GM13977 (cell line): ENCODE measurements at regions not wholly inside any gene's neighbourhood (a gene's known extent, or its start where the extent isn't known, plus 50 kb on each side); places are given as distances from the start of the nearest gene placed in this dataset.
A peak's percentile ranks its signal among the peaks of the same experiment; 100 is the strongest.

ENCODE experiments used
- DNase-seq: peaks from one replicate; pipeline ENCODE4 v3.0.0; 2012; ENCODE audit warnings: low spot score
- in situ Hi-C: fragments of 300-500 bp; cut with MboI; formaldehyde crosslinking; loops from one replicate; pipeline ENCODE4 v1.12.0; 2022; ENCODE audit warnings: low sequenced_read_pairs, low pct_unique_long_range_greater_than_20kb, mixed read lengths, inconsistent platforms; ENCODE audit not compliant: unreplicated experiment
- TF ChIP-seq, protein P1 (sequence below): IDR thresholded peaks from 2 replicates; pipeline ENCODE4 v1.5.1; 2012; ENCODE audit warnings: mild to moderate bottlenecking, control low read depth; ENCODE audit not compliant: insufficient read depth; ENCODE audit errors: extremely low read depth, missing control alignments

DNA sequence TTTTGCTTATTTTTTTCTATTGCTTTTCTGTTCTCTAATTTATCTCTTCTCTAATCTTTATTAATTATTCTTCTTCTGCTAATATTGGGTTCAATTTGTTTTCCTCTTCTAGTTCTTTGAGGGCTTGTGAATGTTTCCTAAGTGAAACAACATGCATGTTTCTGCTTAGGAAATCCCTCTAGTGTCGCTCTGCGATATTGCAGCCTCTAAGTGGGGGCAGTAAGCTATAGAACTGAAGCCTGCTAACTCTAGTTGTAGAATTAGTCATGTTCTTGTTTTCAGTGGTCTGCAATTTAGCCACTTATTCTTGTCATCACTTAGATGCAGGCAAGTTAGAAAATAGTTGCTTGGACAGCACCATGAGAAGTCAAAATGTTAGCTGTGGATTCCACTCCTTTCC is 222.6 kb downstream of the SPIN4 start:
- TF ChIP-seq, protein P1, sequence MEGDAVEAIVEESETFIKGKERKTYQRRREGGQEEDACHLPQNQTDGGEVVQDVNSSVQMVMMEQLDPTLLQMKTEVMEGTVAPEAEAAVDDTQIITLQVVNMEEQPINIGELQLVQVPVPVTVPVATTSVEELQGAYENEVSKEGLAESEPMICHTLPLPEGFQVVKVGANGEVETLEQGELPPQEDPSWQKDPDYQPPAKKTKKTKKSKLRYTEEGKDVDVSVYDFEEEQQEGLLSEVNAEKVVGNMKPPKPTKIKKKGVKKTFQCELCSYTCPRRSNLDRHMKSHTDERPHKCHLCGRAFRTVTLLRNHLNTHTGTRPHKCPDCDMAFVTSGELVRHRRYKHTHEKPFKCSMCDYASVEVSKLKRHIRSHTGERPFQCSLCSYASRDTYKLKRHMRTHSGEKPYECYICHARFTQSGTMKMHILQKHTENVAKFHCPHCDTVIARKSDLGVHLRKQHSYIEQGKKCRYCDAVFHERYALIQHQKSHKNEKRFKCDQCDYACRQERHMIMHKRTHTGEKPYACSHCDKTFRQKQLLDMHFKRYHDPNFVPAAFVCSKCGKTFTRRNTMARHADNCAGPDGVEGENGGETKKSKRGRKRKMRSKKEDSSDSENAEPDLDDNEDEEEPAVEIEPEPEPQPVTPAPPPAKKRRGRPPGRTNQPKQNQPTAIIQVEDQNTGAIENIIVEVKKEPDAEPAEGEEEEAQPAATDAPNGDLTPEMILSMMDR: peak; percentile 58
- in situ Hi-C loops: no loop called here
- DNase-seq: peak; percentile 11

DNA sequence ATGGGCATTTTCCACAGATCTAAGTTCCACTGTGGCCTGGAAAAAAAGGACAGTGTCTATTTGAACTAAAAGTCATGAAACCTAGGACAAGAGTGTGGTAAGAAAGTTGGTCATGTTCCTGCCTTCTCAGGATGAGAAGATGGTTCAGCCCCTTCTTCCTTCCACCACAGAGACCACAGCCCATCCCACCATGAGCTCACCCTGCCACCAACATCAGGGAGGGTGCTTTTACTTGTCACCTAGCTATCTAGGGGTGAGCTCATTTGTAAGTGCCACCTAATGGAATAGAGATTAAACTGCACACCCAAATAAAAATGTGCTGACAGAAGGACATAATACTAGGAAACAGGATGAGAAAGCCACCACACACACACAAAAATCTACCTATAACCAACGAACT is 235.9 kb downstream of the SPIN4 start:
- in situ Hi-C loops: no loop called here
- DNase-seq: no peak
- TF ChIP-seq, protein P1: no peak

DNA sequence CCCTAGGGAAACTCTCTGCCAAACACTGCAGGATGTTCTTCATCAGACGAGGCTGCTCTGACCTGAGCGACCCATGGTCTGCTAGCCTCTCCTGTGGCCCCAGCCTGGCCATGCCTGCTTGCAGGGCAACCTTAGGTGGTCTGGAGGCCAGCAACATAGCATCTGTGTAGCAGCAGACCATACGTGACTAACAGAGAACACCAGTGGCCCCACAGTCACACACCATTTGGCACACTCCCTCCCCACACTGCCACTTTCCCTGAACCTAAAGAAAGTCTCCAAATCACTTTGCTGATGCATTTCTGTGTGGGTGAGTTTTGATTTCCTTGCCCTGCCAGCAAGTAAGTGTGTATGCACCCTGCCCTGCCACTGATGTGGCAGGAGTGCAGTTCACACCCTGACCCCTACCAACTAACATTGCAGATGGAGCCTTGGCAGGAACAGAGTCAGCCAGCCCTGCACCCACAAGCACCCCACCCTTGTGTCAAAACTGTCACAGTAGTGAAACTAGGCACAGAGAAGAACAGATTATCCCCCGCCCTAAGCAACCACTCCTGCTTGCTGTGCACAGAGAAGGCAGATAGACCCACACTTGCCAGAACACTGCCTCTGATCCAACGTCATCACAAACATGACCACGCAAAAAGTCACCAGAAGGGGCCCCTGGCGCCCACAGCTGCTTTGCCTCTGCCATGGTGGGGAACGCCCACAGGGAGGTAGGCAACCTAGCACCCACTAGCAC is 249.1 kb downstream of the SPIN4 start:
- in situ Hi-C loops: no loop called here
- TF ChIP-seq, protein P1: no peak
- no peak for DNase-seq

DNA sequence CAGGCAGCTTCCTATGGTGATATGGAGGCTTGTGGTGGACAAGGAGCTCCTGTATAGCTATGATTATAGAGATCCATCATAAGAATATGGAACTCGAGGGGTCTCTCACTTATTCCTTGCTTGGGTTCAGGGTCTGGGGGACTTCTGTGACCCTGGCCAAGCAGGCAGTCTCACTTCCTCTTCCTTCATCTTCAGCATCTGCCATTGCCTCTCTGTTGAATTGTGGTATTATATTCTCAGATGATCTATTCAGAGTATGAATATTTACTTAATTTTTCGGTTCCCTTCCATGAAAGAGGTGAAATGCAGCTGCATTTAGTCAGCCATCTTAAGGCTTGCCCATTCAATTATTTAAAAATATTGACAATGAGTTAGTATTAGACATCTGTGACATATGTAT is 292.9 kb downstream of the SPIN4 start:
- TF ChIP-seq, protein P1: no peak
- in situ Hi-C loops: no loop called here
- no peak for DNase-seq

DNA sequence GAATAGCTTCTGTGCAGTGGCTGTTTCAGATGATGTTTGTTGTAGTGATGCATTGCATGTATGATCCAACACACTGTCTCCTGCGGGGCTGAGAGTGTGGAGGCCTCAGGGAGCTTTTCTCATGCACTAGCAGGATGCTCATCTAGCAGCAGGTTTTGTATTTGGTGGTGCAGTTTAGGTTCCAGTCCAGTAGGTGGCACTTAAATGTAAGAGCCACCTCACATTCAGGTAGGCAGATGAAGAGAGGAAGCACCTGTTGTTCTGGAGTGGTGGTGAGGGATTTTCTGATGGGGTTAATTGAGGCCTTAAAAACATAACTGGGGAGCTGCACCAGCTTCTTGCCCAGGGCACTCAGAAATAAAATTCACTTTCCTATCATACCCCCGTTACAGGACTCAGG is 300.9 kb downstream of the SPIN4 start:
- peak; percentile 3 for DNase-seq
- in situ Hi-C loops: no loop called here
- TF ChIP-seq, protein P1: peak; percentile 55

DNA sequence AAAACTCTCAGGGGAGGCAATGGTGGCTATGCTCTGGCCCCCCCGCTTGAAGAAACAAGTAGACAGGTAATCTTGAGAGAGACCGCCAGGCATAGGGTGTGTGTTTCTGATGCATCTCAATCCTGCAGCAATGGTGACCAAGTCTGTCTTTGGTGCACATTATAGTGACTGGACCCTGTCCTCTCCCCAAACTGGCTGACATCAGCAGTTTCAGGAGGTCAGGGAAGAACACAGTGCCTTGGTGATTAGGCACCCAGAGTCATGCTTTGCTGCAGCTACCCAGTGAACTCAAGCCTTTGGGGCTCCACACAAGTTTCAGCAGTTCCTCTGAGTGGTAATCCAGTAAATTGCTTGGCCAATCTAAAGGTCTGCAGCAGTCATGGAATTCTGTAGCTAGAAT is 318.3 kb downstream of the SPIN4 start:
- DNase-seq: no peak
- TF ChIP-seq, protein P1: no peak
- in situ Hi-C loops: no loop called here
